ENCODE measurements at regions not wholly inside any gene's neighbourhood (a gene's known extent, or its start where the extent isn't known, plus 50 kb on each side); places are given as distances from the start of the nearest gene placed in this dataset.
"Not testable (repeated sequence)": the region's sequence is repeated elsewhere in the genome, so short reads cannot be mapped to it uniquely, and the experiment has no call there.

DNA sequence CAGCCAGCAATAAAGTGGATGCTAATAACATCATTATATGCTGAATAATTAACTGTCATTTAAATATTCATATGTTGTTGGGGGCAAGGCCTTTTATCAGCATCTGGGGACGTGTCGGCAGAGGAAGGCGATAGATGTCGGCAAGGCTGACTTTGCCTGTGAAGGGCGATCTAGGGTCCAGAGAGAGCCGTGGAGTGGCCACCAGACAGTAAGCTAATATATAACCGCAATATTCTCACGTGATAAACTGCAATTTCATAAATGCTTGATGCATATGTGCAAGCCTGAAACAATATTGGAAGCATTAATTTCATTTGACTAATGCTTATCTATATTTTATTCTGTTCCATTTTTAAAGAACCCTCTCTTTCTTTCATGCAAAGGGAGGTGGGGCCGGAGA lies 141.0 kb upstream of the POU3F1 start:
- no peak overlapping the region for H3K4me3 Mint-ChIP-seq
- H3K9me3 Mint-ChIP-seq: no peaks in the 10 kb centered on the region
- H3K27ac Mint-ChIP-seq: no peak overlapping the region
- peaks cover 26% of the 10 kb centered on the region for H3K27me3 Mint-ChIP-seq
- H3K36me3 Mint-ChIP-seq: no peaks in the 10 kb centered on the region
- ChIA-PET CTCF (no interaction called here), POLR2A (no interaction called here)
- intact Hi-C loops (cut with micrococcal nuclease): no loop called here
- H3K4me1 Mint-ChIP-seq (ENCODE audit: low read depth): no peaks in the 10 kb centered on the region
- DNase-seq: no peak

DNA sequence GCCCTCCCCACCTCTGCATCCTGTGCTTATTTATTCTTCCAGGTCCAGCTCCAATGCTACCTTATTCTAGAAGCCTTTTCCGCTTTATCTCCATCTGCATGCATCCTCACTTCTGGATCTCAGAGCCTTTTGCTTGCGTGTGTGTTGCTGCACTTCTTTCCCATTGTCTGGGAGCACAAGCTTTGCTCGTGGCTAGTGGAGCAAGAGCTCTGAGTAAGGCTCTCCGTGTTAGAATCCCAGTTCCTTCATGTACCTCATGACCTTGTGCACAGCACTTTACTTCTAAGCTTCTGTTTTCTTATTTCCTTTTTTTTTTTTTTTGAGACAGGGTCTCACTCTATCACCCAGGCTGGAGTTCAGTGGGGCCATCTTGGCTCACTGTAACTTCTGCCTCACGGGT lies 140.0 kb upstream of the POU3F1 start:
- Mint-ChIP-seq H3K36me3 (no peaks in the 10 kb centered on the region), H3K4me1 (ENCODE audit: low read depth) (no peaks in the 10 kb centered on the region), H3K27me3 (peaks cover 24% of the 10 kb centered on the region), H3K4me3 (no peak overlapping the region), H3K9me3 (no peaks in the 10 kb centered on the region), H3K27ac (no peak overlapping the region)
- ChIA-PET CTCF (no interaction called here), POLR2A (no interaction called here)
- DNase-seq: no peak
- intact Hi-C loops (cut with micrococcal nuclease): no loop called here

DNA sequence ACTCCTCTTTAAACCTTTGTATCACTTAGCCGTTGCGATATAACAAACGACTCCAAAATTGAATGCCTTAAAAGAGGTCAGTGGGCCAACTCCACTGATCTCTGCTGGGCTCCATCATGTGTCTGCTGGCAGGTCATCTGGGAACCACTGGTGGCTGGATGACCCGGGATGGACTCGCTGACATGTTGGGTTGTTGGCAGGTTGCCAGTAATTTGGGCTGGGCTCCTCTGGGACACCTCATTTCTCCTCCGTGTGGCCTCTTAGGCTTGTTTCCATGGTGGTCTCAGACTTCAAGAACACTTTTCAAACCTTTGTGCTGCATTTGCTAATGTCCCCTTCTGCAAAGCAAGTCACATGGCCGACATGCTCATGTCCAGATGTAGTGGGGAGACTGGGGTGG lies 139.3 kb upstream of the POU3F1 start:
- H3K9me3 Mint-ChIP-seq: no peaks in the 10 kb centered on the region
- H3K36me3 Mint-ChIP-seq: no peaks in the 10 kb centered on the region
- H3K27me3 Mint-ChIP-seq: peaks cover 23% of the 10 kb centered on the region
- H3K27ac Mint-ChIP-seq: no peak overlapping the region
- H3K4me1 Mint-ChIP-seq (ENCODE audit: low read depth): no peaks in the 10 kb centered on the region
- intact Hi-C loops (cut with micrococcal nuclease): no loop called here
- ChIA-PET CTCF (no interaction called here), POLR2A (no interaction called here)
- no peak overlapping the region for H3K4me3 Mint-ChIP-seq
- no peak for DNase-seq

DNA sequence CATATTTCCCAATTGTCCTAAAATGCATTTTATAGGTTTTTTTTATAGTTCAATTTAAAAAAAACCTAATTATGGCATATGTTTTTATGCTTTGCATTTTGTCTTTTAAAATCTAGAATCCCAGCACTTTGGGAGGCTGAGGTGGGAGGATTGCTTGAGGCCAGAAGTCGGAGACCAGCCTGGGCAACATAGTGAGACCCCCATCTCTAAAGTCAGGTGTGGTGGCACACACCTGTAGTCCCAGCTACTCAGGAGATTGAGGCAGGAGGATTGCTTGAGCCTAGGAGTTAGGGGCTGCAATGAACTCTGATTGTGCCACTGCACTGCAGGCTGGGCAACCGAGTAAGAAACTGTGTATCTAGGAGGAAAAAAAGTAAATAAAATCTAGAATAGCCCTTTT lies 137.2 kb upstream of the POU3F1 start:
- no peaks in the 10 kb centered on the region for H3K9me3 Mint-ChIP-seq
- no peaks in the 10 kb centered on the region for H3K36me3 Mint-ChIP-seq
- H3K4me1 Mint-ChIP-seq (ENCODE audit: low read depth): no peaks in the 10 kb centered on the region
- DNase-seq: no peak
- no peak overlapping the region for H3K4me3 Mint-ChIP-seq
- CTCF ChIA-PET: no interaction called here
- H3K27me3 Mint-ChIP-seq: peaks cover 13% of the 10 kb centered on the region
- no peak overlapping the region for H3K27ac Mint-ChIP-seq
- intact Hi-C loops (cut with micrococcal nuclease): no loop called here
- POLR2A ChIA-PET: no interaction called here

GRCh38 chr1:38183096-38183495 lies 136.5 kb upstream of the POU3F1 start:
- no peak for DNase-seq
- no peaks in the 10 kb centered on the region for H3K36me3 Mint-ChIP-seq
- POLR2A ChIA-PET: no interaction called here

GRCh38 chr1:38180388-38180787 lies 133.8 kb upstream of the POU3F1 start:
- H3K27ac Mint-ChIP-seq; H3K4me1 Mint-ChIP-seq (ENCODE audit: low read depth); POLR2A ChIA-PET; intact Hi-C loops (cut with micrococcal nuclease); H3K9me3 Mint-ChIP-seq; DNase-seq; H3K4me3 Mint-ChIP-seq; H3K36me3 Mint-ChIP-seq; H3K27me3 Mint-ChIP-seq; CTCF ChIA-PET: not testable (repeated sequence)

More at GRCh38 chr1:38183096-38183495, 136.5 kb upstream of the POU3F1 start:
- H3K9me3 Mint-ChIP-seq: no peaks in the 10 kb centered on the region
- H3K4me1 Mint-ChIP-seq (ENCODE audit: low read depth): no peaks in the 10 kb centered on the region
- no peak overlapping the region for H3K27ac Mint-ChIP-seq
- intact Hi-C loops (cut with micrococcal nuclease): no loop called here
- no peak overlapping the region for H3K4me3 Mint-ChIP-seq
- CTCF ChIA-PET: no interaction called here
- peaks cover 13% of the 10 kb centered on the region for H3K27me3 Mint-ChIP-seq

DNA sequence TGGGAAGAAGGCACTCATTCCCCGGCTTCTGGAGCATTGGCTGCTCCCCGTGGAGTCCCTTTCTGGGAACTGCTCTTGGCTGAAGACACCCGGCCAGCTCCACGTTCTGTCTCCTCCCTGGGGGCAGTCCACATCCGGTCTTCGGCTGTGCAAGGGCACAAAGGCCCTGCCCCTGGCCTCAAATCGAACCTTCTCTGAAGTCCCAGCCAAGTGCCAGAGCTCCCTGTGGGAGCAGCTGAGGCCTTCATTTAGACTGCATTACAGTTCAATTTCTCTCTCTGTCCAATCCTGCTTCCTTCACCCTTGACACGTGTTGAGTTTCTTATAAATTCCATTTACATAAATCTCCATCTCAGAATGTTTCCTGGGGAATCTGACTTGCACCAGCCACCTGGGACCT lies 132.9 kb upstream of the POU3F1 start:
- H3K36me3 Mint-ChIP-seq: no peaks in the 10 kb centered on the region
- H3K27ac Mint-ChIP-seq: no peak overlapping the region
- CTCF ChIA-PET: no interaction called here
- intact Hi-C loops (cut with micrococcal nuclease): no loop called here
- H3K4me3 Mint-ChIP-seq: no peak overlapping the region
- POLR2A ChIA-PET: no interaction called here
- H3K9me3 Mint-ChIP-seq: no peaks in the 10 kb centered on the region
- DNase-seq: no peak
- peaks cover 5% of the 10 kb centered on the region for H3K27me3 Mint-ChIP-seq
- no peaks in the 10 kb centered on the region for H3K4me1 Mint-ChIP-seq (ENCODE audit: low read depth)

- no peak overlapping the region for H3K4me3 Mint-ChIP-seq
- no peaks in the 10 kb centered on the region for H3K4me1 Mint-ChIP-seq (ENCODE audit: low read depth)
- intact Hi-C loops (cut with micrococcal nuclease): no loop called here
- CTCF ChIA-PET: no interaction called here
- no peaks in the 10 kb centered on the region for H3K36me3 Mint-ChIP-seq
- no peak overlapping the region for H3K27ac Mint-ChIP-seq
- POLR2A ChIA-PET: no interaction called here
- peaks cover 3% of the 10 kb centered on the region for H3K27me3 Mint-ChIP-seq
- H3K9me3 Mint-ChIP-seq: no peaks in the 10 kb centered on the region
- no peak for DNase-seq
Observed at GRCh38 chr1:38178216-38178615, 131.6 kb upstream of the POU3F1 start.

DNA sequence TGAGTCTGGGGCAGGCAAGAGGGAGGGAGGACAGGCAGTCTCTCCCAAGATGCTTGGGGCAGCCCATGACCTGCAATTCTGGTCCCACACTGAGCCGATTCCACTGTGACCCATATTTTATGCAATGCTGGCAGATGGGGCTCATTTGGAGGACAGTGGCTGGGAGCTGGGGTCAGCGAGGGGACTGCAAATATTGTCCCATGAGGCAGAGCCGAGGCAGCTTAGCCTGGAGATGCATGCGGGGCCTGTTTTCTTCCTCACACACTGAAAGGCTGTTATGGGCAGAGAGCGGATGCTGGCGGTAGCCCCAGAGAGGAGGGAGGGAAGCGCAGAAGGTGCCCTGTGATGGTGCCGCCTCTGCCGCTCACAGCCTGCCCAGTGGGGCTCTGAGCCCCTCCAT lies 128.5 kb upstream of the POU3F1 start:
- H3K4me3 Mint-ChIP-seq: no peak overlapping the region
- H3K4me1 Mint-ChIP-seq (ENCODE audit: low read depth): no peaks in the 10 kb centered on the region
- DNase-seq: no peak
- intact Hi-C loops (cut with micrococcal nuclease): no loop called here
- CTCF ChIA-PET: no interaction called here
- H3K27me3 Mint-ChIP-seq: no peaks in the 10 kb centered on the region
- no peak overlapping the region for H3K27ac Mint-ChIP-seq
- H3K9me3 Mint-ChIP-seq: no peaks in the 10 kb centered on the region
- no peaks in the 10 kb centered on the region for H3K36me3 Mint-ChIP-seq
- POLR2A ChIA-PET: no interaction called here

- intact Hi-C loops (cut with micrococcal nuclease): no loop called here
- POLR2A ChIA-PET: no interaction called here
- Mint-ChIP-seq H3K36me3 (no peaks in the 10 kb centered on the region), H3K27ac (no peak overlapping the region), H3K4me1 (ENCODE audit: low read depth) (no peaks in the 10 kb centered on the region), H3K4me3 (no peak overlapping the region), H3K27me3 (no peaks in the 10 kb centered on the region), H3K9me3 (no peaks in the 10 kb centered on the region)
- no peak for DNase-seq
- CTCF ChIA-PET: no interaction called here
Observed at GRCh38 chr1:38173848-38174247, 127.3 kb upstream of the POU3F1 start.

GRCh38 chr1:38173157-38173831 lies 126.7 kb upstream of the POU3F1 start:
- DNase-seq: no peak
- Mint-ChIP-seq H3K27me3 (no peaks in the 10 kb centered on the region), H3K4me3 (no peak overlapping the region), H3K36me3 (no peaks in the 10 kb centered on the region), H3K27ac (no peak overlapping the region), H3K4me1 (ENCODE audit: low read depth) (no peaks in the 10 kb centered on the region), H3K9me3 (no peaks in the 10 kb centered on the region)
- POLR2A ChIA-PET: no interaction called here
- CTCF ChIA-PET: no interaction called here
- intact Hi-C loops (cut with micrococcal nuclease): no loop called here

- H3K4me1 Mint-ChIP-seq (ENCODE audit: low read depth): no peaks in the 10 kb centered on the region
Observed at GRCh38 chr1:38169121-38169520, 122.5 kb upstream of the POU3F1 start.

GRCh38 chr1:38168365-38168764 lies 121.8 kb upstream of the POU3F1 start:
- Mint-ChIP-seq H3K27me3 (peaks cover 19% of the 10 kb centered on the region), H3K27ac (no peak overlapping the region), H3K4me3 (no peak overlapping the region), H3K36me3 (no peaks in the 10 kb centered on the region), H3K4me1 (ENCODE audit: low read depth) (no peaks in the 10 kb centered on the region), H3K9me3 (no peaks in the 10 kb centered on the region)
- ChIA-PET POLR2A (no interaction called here), CTCF (no interaction called here)
- intact Hi-C loops (cut with micrococcal nuclease): no loop called here
- no peak for DNase-seq

More at GRCh38 chr1:38169121-38169520, 122.5 kb upstream of the POU3F1 start:
- Mint-ChIP-seq H3K36me3 (no peaks in the 10 kb centered on the region), H3K9me3 (no peaks in the 10 kb centered on the region), H3K27me3 (peaks cover 16% of the 10 kb centered on the region), H3K4me3 (no peak overlapping the region), H3K27ac (no peak overlapping the region)
- no peak for DNase-seq
- CTCF ChIA-PET: no interaction called here
- intact Hi-C loops (cut with micrococcal nuclease): no loop called here
- POLR2A ChIA-PET: no interaction called here

DNA sequence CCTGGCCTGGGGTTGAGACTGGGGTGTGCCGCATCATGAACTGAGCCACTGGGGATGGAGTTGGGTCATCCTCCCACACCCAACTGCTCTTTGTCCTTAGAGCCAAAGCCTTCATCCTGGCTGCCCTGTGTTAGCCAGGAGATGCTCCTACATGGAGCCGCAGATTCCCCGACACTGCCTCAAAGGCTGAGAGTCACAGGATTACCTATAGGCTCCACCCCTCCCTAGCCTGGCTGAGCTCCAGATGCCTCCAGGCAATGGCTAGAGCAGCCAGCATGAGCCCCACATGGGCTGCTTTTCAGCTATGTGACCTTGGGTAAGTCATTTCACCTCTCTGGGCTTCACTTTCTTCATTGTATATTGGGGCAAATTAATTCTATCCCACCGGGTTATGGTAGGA lies 119.9 kb upstream of the POU3F1 start:
- ChIA-PET POLR2A (no interaction called here), CTCF (interaction anchor here (0.5 kb wide), 1 partner anchor 172 kb away, joined by 3 read pairs; no protein-coding TSS in a partner anchor)
- H3K36me3 Mint-ChIP-seq: no peaks in the 10 kb centered on the region
- intact Hi-C loops (cut with micrococcal nuclease): no loop called here
- no peak for DNase-seq
- H3K27ac Mint-ChIP-seq: no peak overlapping the region
- H3K4me1 Mint-ChIP-seq (ENCODE audit: low read depth): no peaks in the 10 kb centered on the region
- H3K9me3 Mint-ChIP-seq: no peaks in the 10 kb centered on the region
- H3K27me3 Mint-ChIP-seq: peaks cover 20% of the 10 kb centered on the region
- no peak overlapping the region for H3K4me3 Mint-ChIP-seq

Measured in activated CD4-positive, alpha-beta memory T cell treated with anti-CD3 and anti-CD28 coated beads for 36 hours (primary cell).